Adipose tissue (tissue), 3 donors: ENCODE measurements at regions not wholly inside any gene's neighbourhood (a gene's known extent, or its start where the extent isn't known, plus 50 kb on each side); places are given as distances from the start of the nearest gene placed in this dataset.

Experiments used
- H3K27ac ChIP-seq: one replicate; pipeline ENCODE4 v1.5.1; 2013; ENCODE audit warnings: low read depth, low read length
- WGBS, 3 donors: extraction: QIAGEN DNeasy Blood & Tissue Kit; methylation state at CpG; one replicate each; pipeline ENCODE4 v1.1.7; 2013; 5-methylcytosine and 5-hydroxymethylcytosine counted together
- donor health status: healthy with polysubstance abuse.
- donor health status: Bipolar disorder and iron deficiency.
- donor health status: healthy.

- 56 to 66% (median 64%) methylated on average over 3 of the region's 3 CpGs for WGBS, 3 donors
- no peak overlapping the region for H3K27ac ChIP-seq
Measured at GRCh38 chr4:82201805-82202641, 171.8 kb downstream of the HNRNPD start.

GRCh38 chr4:82201303-82201702 lies 172.5 kb downstream of the HNRNPD start:
- 80 to 100% (median 81%) methylated on average over 1 of the region's 1 CpG for WGBS, 3 donors
- H3K27ac ChIP-seq, result no peak overlapping the region

DNA sequence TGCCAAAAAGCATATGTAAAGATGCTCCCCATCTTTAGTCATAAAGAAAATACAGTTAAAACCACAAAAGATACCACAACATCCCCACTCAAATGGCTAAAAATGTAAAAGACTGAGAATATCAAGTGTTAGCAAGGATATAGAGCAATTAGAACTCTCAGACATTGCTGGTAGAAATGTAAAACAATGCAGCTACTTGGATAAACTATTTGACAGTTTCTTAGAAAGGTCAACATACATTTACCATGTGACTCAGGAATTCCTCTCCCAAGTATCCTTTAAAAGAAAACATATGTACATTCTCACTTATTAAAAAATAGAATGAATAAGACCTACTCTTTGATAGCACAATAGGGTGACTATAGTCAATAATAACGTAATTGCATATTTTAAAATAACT lies 173.7 kb downstream of the HNRNPD start:
- WGBS, 3 donors, result 64 to 93% (median 88%) methylated on average over 1 of the region's 1 CpG
- H3K27ac ChIP-seq, result no peak overlapping the region

GRCh38 chr4:82194329-82194728 lies 179.5 kb downstream of the HNRNPD start:
- H3K27ac ChIP-seq, result no peak overlapping the region
- 38 to 82% (median 76%) methylated on average over 4 of the region's 4 CpGs for WGBS, 3 donors

DNA sequence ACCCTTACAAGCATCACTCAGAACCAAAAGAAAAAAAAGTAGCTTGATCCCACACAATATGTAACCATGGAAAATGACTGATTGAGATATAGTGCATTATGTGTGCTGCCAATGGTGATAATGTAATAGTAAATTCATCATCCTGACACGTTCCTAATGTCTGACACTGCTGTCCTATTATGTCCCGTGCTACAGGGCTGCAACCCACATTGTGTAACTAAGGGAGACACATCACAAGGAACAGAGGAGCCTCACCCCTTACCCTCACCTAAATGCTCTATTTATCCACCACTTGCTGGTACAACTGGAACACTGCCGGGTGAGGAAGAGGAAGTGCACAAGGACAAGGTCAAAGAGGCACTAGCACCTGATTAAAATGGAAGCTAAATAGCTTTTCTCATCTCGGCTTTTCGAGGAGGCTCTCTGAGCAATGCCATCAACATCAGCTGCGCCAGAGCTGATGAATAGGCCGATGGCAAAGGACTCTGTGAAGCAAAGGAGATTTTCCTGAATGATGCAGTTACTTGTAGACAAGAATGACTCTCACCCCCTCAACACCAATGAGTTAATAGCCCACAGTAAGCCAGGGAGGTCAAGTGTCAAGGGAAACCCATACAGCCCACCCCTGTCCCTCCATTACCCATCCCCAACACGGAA lies 181.6 kb downstream of the HNRNPD start:
- WGBS, 3 donors, result 50 to 55% (median 54%) methylated on average over 8 of the region's 8 CpGs
- H3K27ac ChIP-seq, result no peak overlapping the region

DNA sequence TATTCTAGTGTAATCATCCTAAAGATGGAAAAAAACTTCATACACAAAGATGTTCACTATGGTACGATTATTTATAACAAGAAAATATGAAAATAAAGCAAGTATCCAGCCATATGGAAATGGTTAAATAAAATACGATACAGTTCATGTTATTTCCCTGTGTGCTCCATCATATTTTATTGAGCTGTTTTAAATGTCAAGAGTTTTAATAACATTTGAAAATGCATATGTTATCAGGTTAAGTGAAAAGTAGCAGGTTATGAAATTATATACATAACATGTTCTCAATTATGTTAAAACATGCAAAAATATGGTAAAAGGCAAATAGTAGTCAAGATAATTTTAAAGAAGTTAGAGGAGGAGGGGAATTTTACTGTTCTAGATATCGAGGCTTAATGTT lies 192.0 kb downstream of the HNRNPD start:
- 73 to 91% (median 91%) methylated on average over 3 of the region's 3 CpGs for WGBS, 3 donors
- H3K27ac ChIP-seq, result no peak overlapping the region

DNA sequence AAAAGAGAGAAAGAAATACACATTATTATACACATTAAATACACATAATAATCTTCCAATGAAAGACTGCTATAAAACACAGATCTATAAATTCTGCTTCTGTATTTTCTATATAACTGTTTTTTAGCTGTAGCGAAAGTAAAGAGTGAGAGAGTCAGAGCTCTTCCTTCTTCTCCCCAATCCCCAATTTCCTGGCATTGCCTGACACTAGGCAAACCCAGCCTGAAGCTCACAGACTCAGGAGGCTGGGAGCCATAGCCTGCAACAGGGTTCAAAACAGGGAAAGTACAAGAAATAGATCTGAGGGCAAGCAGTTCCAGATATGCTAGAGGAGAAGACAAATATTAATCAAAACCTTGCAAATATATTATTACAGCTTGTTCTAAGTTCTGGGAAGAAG lies 201.6 kb downstream of the HNRNPD start:
- H3K27ac ChIP-seq, result no peak overlapping the region
- 93 to 96% (median 94%) methylated on average over 1 of the region's 1 CpG for WGBS, 3 donors

GRCh38 chr4:82171531-82172155 lies 202.1 kb downstream of the HNRNPD start:
- no peak overlapping the region for H3K27ac ChIP-seq
- WGBS, 3 donors, result 66 to 81% (median 78%) methylated on average over 1 of the region's 1 CpG

GRCh38 chr4:82149750-82150149 lies 224.0 kb downstream of the HNRNPD start:
- no peak overlapping the region for H3K27ac ChIP-seq

DNA sequence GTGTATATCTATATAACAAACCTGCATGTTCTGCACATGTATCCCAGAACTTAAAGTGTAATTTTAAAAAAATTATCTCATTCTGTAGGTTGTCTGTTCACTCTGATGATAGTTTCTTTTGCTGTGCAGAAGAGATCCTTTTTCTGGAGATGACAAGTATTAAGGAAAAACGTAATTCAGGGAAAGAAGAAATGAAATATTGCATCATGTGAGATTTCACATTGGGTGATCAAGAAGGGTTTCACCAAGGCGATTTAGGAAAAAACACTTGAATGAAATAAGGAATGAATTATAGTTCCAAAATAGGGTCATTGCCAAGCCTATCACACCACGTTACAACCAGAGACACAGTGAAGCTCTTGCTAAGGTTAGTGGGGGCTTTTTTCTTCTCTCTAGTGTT lies 227.9 kb downstream of the HNRNPD start:
- 69 to 76% (median 75%) methylated on average over 3 of the region's 3 CpGs for WGBS, 3 donors
- no peak overlapping the region for H3K27ac ChIP-seq

DNA sequence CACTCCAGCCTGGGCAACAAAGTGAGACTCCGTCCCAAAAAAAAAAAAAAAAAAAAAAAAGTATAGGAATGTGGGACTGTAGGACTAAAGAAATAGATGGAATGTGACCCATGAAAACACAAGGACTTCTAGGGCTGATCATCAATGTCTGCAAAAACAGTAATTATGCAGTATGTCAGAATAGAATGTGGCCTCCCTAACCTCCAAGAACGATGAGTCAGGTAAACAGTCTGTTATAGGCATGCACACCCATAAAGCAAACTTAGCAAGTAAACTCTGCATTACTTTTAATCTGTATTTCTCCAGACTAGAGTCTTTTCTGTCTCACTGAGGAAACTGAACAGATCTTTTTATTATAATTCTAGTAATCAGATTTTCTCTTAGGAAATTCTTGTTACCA lies 233.4 kb downstream of the HNRNPD start:
- no peak overlapping the region for H3K27ac ChIP-seq
- 35 to 63% (median 48%) methylated on average over 1 of the region's 2 CpGs for WGBS, 3 donors

DNA sequence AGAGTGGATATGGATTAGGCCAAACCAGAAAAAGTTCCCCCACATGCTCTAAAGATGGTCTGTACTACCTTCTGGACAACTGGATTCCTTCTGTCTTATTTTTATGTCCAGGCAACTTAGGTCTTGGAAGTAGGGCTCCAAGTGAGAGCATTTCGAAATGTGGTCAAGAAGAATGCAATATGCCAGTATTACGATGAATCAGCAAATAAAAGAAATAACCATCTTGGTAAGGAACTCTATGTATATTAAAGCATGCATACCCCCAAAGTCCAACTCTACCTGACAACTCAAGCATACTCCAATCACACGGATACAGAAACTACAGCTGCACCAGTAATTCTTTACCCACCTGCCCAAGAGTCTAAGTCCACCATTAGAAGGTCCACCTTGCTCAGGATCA lies 234.5 kb downstream of the HNRNPD start:
- WGBS, 3 donors, result 83 to 92% (median 90%) methylated on average over 3 of the region's 3 CpGs
- H3K27ac ChIP-seq, result no peak overlapping the region

GRCh38 chr4:82138374-82138773 lies 235.4 kb downstream of the HNRNPD start:
- 64 to 68% (median 67%) methylated on average over 4 of the region's 4 CpGs for WGBS, 3 donors
- no peak overlapping the region for H3K27ac ChIP-seq

DNA sequence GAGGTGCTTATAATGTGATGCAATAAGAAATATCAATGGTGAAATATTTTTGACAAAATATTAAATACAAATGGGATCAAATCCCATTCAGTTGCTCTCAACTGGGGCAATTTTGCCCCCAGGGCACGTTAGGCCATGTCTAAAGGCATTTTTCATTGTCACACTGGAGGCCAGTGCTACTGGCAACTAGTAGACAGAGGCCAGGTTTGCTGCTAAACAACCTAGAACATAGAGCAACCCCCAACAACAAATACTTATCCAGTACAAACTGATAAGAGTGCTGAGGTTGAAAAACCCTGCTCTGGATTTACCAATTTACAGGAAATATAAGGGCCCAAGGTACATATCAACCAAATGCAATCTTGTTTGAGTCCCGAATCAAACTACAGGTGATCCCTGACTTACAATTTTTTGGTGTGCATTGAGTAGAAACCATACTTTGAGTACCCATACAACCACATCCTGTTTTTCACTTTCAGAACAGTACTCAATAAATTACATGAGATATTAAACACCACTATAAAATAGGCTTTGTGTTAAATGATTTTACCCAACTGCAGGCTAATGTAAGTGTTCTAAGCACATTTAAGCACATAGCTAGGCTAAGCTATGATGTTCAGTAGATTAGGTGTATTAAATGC lies 237.5 kb downstream of the HNRNPD start:
- WGBS, 3 donors, result 49 to 73% (median 58%) methylated on average over 2 of the region's 2 CpGs
- no peak overlapping the region for H3K27ac ChIP-seq

DNA sequence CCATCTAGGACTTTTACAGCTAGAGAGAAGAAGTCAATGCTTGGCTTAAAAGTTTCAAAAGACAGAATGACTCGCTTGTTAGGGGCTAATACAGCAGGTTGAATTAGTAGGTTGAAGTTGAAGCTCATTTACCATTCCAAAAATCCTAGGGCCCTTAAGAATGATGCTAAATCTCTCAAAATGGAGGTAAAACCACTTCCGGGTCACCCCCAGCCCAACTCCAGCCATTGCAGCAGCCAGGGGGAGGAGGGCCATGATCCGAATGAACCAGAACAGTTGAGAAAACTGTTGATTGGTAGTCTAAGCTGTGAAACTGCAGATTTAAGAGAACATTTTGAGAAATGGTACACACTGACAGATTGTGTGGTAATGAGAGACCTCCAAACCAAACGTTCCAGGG lies 245.4 kb downstream of the HNRNPD start:
- 75 to 89% (median 88%) methylated on average over 4 of the region's 4 CpGs for WGBS, 3 donors
- H3K27ac ChIP-seq, result no peak overlapping the region

DNA sequence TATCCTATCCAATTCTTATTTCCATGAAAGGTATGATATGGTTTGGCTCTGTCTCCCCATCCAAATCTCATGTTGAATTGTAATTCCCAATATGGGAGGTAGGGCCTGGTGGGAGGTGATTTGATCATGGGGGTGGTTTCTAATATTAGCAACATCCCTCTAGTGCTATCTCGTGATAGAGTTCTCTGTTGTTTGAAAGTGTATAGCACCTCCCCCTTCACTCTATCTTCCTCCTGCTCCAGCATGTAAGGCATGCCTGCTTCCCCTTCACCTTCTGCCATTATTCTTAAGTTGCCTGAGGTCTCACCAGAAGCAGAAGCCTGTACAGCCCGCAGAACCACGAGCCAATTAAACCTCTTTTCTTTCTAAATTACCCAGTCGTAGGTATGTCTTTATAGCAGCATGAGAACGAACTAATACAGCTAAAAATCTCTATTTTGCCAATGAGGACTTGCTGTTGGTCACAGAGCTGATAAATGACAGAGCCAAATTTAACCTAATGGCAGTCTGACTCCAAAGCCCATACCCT lies 247.2 kb downstream of the HNRNPD start:
- no peak overlapping the region for H3K27ac ChIP-seq
- WGBS, 3 donors, result 57 to 79% (median 73%) methylated on average over 5 of the region's 5 CpGs

- 67 to 88% (median 87%) methylated on average over 6 of the region's 6 CpGs for WGBS, 3 donors
- no peak overlapping the region for H3K27ac ChIP-seq
Measured at GRCh38 chr4:82125787-82126297, 247.9 kb downstream of the HNRNPD start.

DNA sequence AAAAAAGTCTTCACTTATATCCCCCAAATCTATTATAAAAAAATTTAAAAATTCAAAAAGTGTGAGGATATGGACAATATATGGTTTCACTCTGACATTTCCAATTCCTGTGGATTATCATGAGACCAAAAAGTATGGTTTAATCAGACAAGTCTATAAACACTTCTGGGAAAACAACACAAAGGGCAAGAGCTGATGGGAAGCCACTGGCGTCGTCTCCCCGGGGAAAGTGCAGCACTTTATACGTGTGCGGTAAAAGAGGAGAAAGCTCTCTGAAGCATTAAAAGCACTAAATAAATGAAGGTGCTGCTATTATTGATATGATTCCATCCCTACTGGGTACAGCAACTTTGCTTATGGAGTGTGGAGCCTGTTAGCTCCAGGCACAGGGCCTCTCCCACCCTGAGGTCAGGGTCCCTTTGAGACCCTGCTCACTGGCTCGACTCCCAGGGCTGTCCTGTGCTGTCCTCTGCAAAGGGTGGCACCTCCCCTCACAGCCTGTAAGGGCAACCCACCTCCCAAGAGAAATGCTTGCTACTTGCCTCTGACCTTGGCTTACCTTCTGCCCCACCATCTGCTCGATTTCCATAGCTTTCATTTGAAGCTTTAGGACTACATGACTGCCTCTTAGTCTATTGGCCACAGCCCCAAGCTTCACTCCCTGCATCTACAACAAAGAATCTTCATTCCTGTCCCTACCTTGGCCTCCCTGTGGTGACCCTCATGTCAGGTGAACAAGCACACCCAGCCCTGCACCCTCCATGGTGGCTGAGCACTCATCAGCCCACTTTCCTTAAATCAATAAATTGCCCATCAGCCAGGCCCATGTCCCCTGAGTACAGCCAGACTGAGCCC lies 248.6 kb downstream of the HNRNPD start:
- H3K27ac ChIP-seq, result no peak overlapping the region
- 73 to 80% (median 78%) methylated on average over 7 of the region's 7 CpGs for WGBS, 3 donors
